Neural progenitor cell (in vitro differentiated cells): ENCODE measurements at regions not wholly inside any gene's neighbourhood (a gene's known extent, or its start where the extent isn't known, plus 50 kb on each side); places are given as distances from the start of the nearest gene placed in this dataset.

Source experiments
- EZH2 ChIP-seq: fragments of 200-600 bp; sonication (generic); IDR thresholded peaks from 2 replicates; pipeline ENCODE4 v1.6.1; 2017; ENCODE audit warnings: antibody characterized with exemption, mild to moderate bottlenecking, moderate library complexity
- TF ChIP-seq, protein P1 (sequence below): fragments of 200-600 bp; sonication (generic); IDR thresholded peaks from 2 replicates; pipeline ENCODE4 v1.5.1; 2017; ENCODE audit warnings: antibody characterized with exemption, mild to moderate bottlenecking

DNA sequence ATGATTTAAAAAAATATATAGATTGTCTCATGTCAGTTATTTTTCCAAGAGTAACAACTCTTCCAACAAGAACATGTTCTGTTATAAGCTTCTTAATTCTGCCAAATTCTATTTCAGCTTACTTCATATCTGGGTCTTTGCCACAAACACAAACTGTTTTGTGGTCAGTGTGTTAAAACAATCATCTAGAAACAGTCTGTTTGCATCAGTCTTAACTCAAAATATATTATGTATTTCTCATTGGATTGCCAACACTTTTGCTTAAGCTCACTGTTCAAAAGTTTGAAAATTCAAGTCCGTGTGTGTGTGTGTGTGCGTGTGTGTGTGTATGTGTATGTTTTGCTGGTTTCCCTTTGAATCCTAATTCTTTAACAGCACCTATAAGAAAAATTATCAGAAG is 752.3 kb upstream of the NDST4 start:
- no peak for TF ChIP-seq EZH2
- TF ChIP-seq, protein P1, sequence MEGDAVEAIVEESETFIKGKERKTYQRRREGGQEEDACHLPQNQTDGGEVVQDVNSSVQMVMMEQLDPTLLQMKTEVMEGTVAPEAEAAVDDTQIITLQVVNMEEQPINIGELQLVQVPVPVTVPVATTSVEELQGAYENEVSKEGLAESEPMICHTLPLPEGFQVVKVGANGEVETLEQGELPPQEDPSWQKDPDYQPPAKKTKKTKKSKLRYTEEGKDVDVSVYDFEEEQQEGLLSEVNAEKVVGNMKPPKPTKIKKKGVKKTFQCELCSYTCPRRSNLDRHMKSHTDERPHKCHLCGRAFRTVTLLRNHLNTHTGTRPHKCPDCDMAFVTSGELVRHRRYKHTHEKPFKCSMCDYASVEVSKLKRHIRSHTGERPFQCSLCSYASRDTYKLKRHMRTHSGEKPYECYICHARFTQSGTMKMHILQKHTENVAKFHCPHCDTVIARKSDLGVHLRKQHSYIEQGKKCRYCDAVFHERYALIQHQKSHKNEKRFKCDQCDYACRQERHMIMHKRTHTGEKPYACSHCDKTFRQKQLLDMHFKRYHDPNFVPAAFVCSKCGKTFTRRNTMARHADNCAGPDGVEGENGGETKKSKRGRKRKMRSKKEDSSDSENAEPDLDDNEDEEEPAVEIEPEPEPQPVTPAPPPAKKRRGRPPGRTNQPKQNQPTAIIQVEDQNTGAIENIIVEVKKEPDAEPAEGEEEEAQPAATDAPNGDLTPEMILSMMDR: no peak
